ENCODE measurements at regions not wholly inside any gene's neighbourhood (a gene's known extent, or its start where the extent isn't known, plus 50 kb on each side); places are given as distances from the start of the nearest gene placed in this dataset.
"Not testable (repeated sequence)": the region's sequence is repeated elsewhere in the genome, so short reads cannot be mapped to it uniquely, and the experiment has no call there.

GRCh38 chr9:138199917-138200316, 322.3 kb downstream of the CACNA1B start:
- WGBS (ENCODE audit: extremely low coverage, insufficient coverage, insufficient read length): no CpG with 5 or more reads among the region's 12 CpGs
- peaks cover 11% of the 10 kb centered on the region for H3K9me3 ChIP-seq (ENCODE audit: insufficient read depth, low read depth, low read length)

GRCh38 chr9:138200481-138201142, 323.0 kb downstream of the CACNA1B start:
- not testable (repeated sequence) for H3K9ac ChIP-seq (ENCODE audit: low read length); H3K4me3 ChIP-seq (ENCODE audit: low read depth, low read length); H3K18ac ChIP-seq (ENCODE audit: low read length); H4K8ac ChIP-seq (ENCODE audit: low read depth, low read length); H3K14ac ChIP-seq (ENCODE audit: low read length); H3K27ac ChIP-seq (ENCODE audit: low read depth, low read length); H2BK5ac ChIP-seq (ENCODE audit: low read depth, low read length, poor library complexity); H3K4ac ChIP-seq (ENCODE audit: low read depth, low read length); H3K79me2 ChIP-seq (ENCODE audit: control insufficient read depth, insufficient read depth, low read length, poor library complexity); H2BK12ac ChIP-seq (ENCODE audit: low read length); H3K79me1 ChIP-seq (ENCODE audit: low read length); H3K27me3 ChIP-seq (ENCODE audit: insufficient read depth, low read length); H4K91ac ChIP-seq (ENCODE audit: low read depth, low read length); H2AFZ ChIP-seq (ENCODE audit: insufficient read depth, low read length, poor library complexity); H3K4me1 ChIP-seq (ENCODE audit: control insufficient read depth in 1 of 2, insufficient read depth in 2 of 2, low read length in 2 of 2); H3K36me3 ChIP-seq (ENCODE audit: control insufficient read depth in 1 of 2, insufficient read depth in 2 of 2, low read length in 2 of 2); H2AK5ac ChIP-seq (ENCODE audit: low read length); H3K23ac ChIP-seq (ENCODE audit: low read length); H3K4me2 ChIP-seq (ENCODE audit: low read length); H2BK120ac ChIP-seq (ENCODE audit: insufficient read depth, low read length, poor library complexity); H4K12ac ChIP-seq (ENCODE audit: low read depth, low read length); DNase-seq
- peaks cover 11% of the 10 kb centered on the region for H3K9me3 ChIP-seq (ENCODE audit: insufficient read depth, low read depth, low read length)
- WGBS (ENCODE audit: extremely low coverage, insufficient coverage, insufficient read length): no CpG with 5 or more reads among the region's 11 CpGs

More at GRCh38 chr9:138199917-138200316, 322.3 kb downstream of the CACNA1B start:
- not testable (repeated sequence) for H3K14ac ChIP-seq (ENCODE audit: low read length); H3K23ac ChIP-seq (ENCODE audit: low read length); H3K79me1 ChIP-seq (ENCODE audit: low read length); H2BK5ac ChIP-seq (ENCODE audit: low read depth, low read length, poor library complexity); H3K4ac ChIP-seq (ENCODE audit: low read depth, low read length); H4K91ac ChIP-seq (ENCODE audit: low read depth, low read length); DNase-seq; H3K4me1 ChIP-seq (ENCODE audit: control insufficient read depth in 1 of 2, insufficient read depth in 2 of 2, low read length in 2 of 2); H3K4me2 ChIP-seq (ENCODE audit: low read length); H3K9ac ChIP-seq (ENCODE audit: low read length); H2AK5ac ChIP-seq (ENCODE audit: low read length); H2AFZ ChIP-seq (ENCODE audit: insufficient read depth, low read length, poor library complexity); H3K27me3 ChIP-seq (ENCODE audit: insufficient read depth, low read length); H2BK12ac ChIP-seq (ENCODE audit: low read length); H3K27ac ChIP-seq (ENCODE audit: low read depth, low read length); H2BK120ac ChIP-seq (ENCODE audit: insufficient read depth, low read length, poor library complexity); H4K12ac ChIP-seq (ENCODE audit: low read depth, low read length); H3K4me3 ChIP-seq (ENCODE audit: low read depth, low read length); H3K36me3 ChIP-seq (ENCODE audit: control insufficient read depth in 1 of 2, insufficient read depth in 2 of 2, low read length in 2 of 2); H3K79me2 ChIP-seq (ENCODE audit: control insufficient read depth, insufficient read depth, low read length, poor library complexity); H3K18ac ChIP-seq (ENCODE audit: low read length); H4K8ac ChIP-seq (ENCODE audit: low read depth, low read length)

GRCh38 chr9:138201167-138201889, 323.7 kb downstream of the CACNA1B start:
- not testable (repeated sequence) for H4K8ac ChIP-seq (ENCODE audit: low read depth, low read length); H3K4me3 ChIP-seq (ENCODE audit: low read depth, low read length)

GRCh38 chr9:138202043-138202442, 324.5 kb downstream of the CACNA1B start:
- DNase-seq; H2AK5ac ChIP-seq (ENCODE audit: low read length): not testable (repeated sequence)

More at GRCh38 chr9:138201167-138201889, 323.7 kb downstream of the CACNA1B start:
- H3K79me2 ChIP-seq (ENCODE audit: control insufficient read depth, insufficient read depth, low read length, poor library complexity); H2BK12ac ChIP-seq (ENCODE audit: low read length); H4K91ac ChIP-seq (ENCODE audit: low read depth, low read length); DNase-seq; H3K14ac ChIP-seq (ENCODE audit: low read length); H3K4ac ChIP-seq (ENCODE audit: low read depth, low read length); H2AFZ ChIP-seq (ENCODE audit: insufficient read depth, low read length, poor library complexity); H2BK5ac ChIP-seq (ENCODE audit: low read depth, low read length, poor library complexity); H3K4me2 ChIP-seq (ENCODE audit: low read length); H3K27me3 ChIP-seq (ENCODE audit: insufficient read depth, low read length); H4K12ac ChIP-seq (ENCODE audit: low read depth, low read length); H3K9ac ChIP-seq (ENCODE audit: low read length); H2AK5ac ChIP-seq (ENCODE audit: low read length); H3K23ac ChIP-seq (ENCODE audit: low read length); H3K36me3 ChIP-seq (ENCODE audit: control insufficient read depth in 1 of 2, insufficient read depth in 2 of 2, low read length in 2 of 2); H3K4me1 ChIP-seq (ENCODE audit: control insufficient read depth in 1 of 2, insufficient read depth in 2 of 2, low read length in 2 of 2); H2BK120ac ChIP-seq (ENCODE audit: insufficient read depth, low read length, poor library complexity); H3K18ac ChIP-seq (ENCODE audit: low read length); H3K27ac ChIP-seq (ENCODE audit: low read depth, low read length); H3K79me1 ChIP-seq (ENCODE audit: low read length): not testable (repeated sequence)
- H3K9me3 ChIP-seq (ENCODE audit: insufficient read depth, low read depth, low read length): peaks cover 14% of the 10 kb centered on the region
- no CpG with 5 or more reads among the region's 15 CpGs for WGBS (ENCODE audit: extremely low coverage, insufficient coverage, insufficient read length)

More at GRCh38 chr9:138202043-138202442, 324.5 kb downstream of the CACNA1B start:
- H3K4me2 ChIP-seq (ENCODE audit: low read length); H2BK12ac ChIP-seq (ENCODE audit: low read length); H3K4me3 ChIP-seq (ENCODE audit: low read depth, low read length); H4K12ac ChIP-seq (ENCODE audit: low read depth, low read length); H3K27ac ChIP-seq (ENCODE audit: low read depth, low read length); H3K36me3 ChIP-seq (ENCODE audit: control insufficient read depth in 1 of 2, insufficient read depth in 2 of 2, low read length in 2 of 2); H2BK120ac ChIP-seq (ENCODE audit: insufficient read depth, low read length, poor library complexity); H3K4ac ChIP-seq (ENCODE audit: low read depth, low read length); H2AFZ ChIP-seq (ENCODE audit: insufficient read depth, low read length, poor library complexity); H3K4me1 ChIP-seq (ENCODE audit: control insufficient read depth in 1 of 2, insufficient read depth in 2 of 2, low read length in 2 of 2); H4K8ac ChIP-seq (ENCODE audit: low read depth, low read length); H3K18ac ChIP-seq (ENCODE audit: low read length); H2BK5ac ChIP-seq (ENCODE audit: low read depth, low read length, poor library complexity); H3K79me2 ChIP-seq (ENCODE audit: control insufficient read depth, insufficient read depth, low read length, poor library complexity); H4K91ac ChIP-seq (ENCODE audit: low read depth, low read length); H3K79me1 ChIP-seq (ENCODE audit: low read length); H3K9ac ChIP-seq (ENCODE audit: low read length); H3K14ac ChIP-seq (ENCODE audit: low read length); H3K27me3 ChIP-seq (ENCODE audit: insufficient read depth, low read length); H3K23ac ChIP-seq (ENCODE audit: low read length): not testable (repeated sequence)
- peaks cover 12% of the 10 kb centered on the region for H3K9me3 ChIP-seq (ENCODE audit: insufficient read depth, low read depth, low read length)
- WGBS (ENCODE audit: extremely low coverage, insufficient coverage, insufficient read length): no CpG with 5 or more reads among the region's 12 CpGs

Measured in trophoblast cell (in vitro differentiated cells and primary cell).